ENCODE measurements at regions not wholly inside any gene's neighbourhood (a gene's known extent, or its start where the extent isn't known, plus 50 kb on each side); places are given as distances from the start of the nearest gene placed in this dataset.

GRCh38 chr3:30073622-30074021, 532.8 kb upstream of the TGFBR2 start (continued):
- TF ChIP-seq CBX8 (IDR thresholded peaks at IDR 0.05; ENCODE audit: borderline replicate concordance, low read depth, low read length) (no peak), PHF8 (conservative IDR thresholded peaks at IDR 0.05; ENCODE audit: low read depth, low read length) (no peak), RAD21 (IDR thresholded peaks at IDR 0.05 in 1 of 2, conservative IDR thresholded peaks at IDR 0.05 in 1 of 2; ENCODE audit: low read depth in 2 of 2, low read length in 2 of 2) (no peak)
